Keratinocyte (primary cell): ENCODE measurements at regions not wholly inside any gene's neighbourhood (a gene's known extent, or its start where the extent isn't known, plus 50 kb on each side); places are given as distances from the start of the nearest gene placed in this dataset.

Experiments
- DNase-seq: peaks from one replicate; pipeline ENCODE4 v3.0.0-alpha.2; 2011; ENCODE audit warnings: low read depth, missing footprints, low spot score
- FAIRE-seq: peaks from 2 replicates; lab custom pipeline; 2011; peaks lifted over from hg19 to GRCh38; lab: Jason Lieb, UNC
- H2AFZ ChIP-seq: 2 replicates; pipeline ENCODE4 v1.6.0; 2012; ENCODE audit warnings: low read length, control low read depth, inconsistent platforms; ENCODE audit not compliant: control insufficient read depth
- H3K27ac ChIP-seq: 2 replicates; pipeline ENCODE4 v1.5.1; 2011; ENCODE audit warnings: low read length; ENCODE audit not compliant: control insufficient read depth, insufficient read depth
- H3K27me3 ChIP-seq: 3 replicates; pipeline ENCODE4 v1.6.0; 2011; ENCODE audit warnings: low read length; ENCODE audit not compliant: control insufficient read depth, insufficient read depth; ENCODE audit errors: extremely low read depth
- H3K36me3 ChIP-seq, 2 experiments: 2 replicates in 1 of 2; 3 replicates in 1 of 2; pipeline ENCODE4 v1.5.1; 2011; ENCODE audit warnings: low read length in 2 of 2, mild to moderate bottlenecking in 1 of 2; ENCODE audit not compliant: control insufficient read depth in 2 of 2, insufficient read depth in 2 of 2; ENCODE audit errors: extremely low read depth in 1 of 2
- H3K4me1 ChIP-seq: 3 replicates; pipeline ENCODE4 v1.5.1; 2011; ENCODE audit warnings: low read length; ENCODE audit not compliant: control insufficient read depth, insufficient read depth; ENCODE audit errors: extremely low read depth
- H3K4me2 ChIP-seq: 3 replicates; pipeline ENCODE4 v1.6.0; 2011; ENCODE audit warnings: low read depth, low read length; ENCODE audit not compliant: control insufficient read depth, insufficient read depth; ENCODE audit errors: extremely low read depth
- H3K4me3 ChIP-seq, 3 experiments: fragments of 200-600 bp in 1 of 3; sonication (generic) in 1 of 3; 2 replicates in 2 of 3; 3 replicates in 1 of 3; pipeline ENCODE4 v1.5.1; 2011 to 2016; ENCODE audit warnings: low read length in 3 of 3, mild to moderate bottlenecking in 3 of 3, control low read depth in 2 of 3, inconsistent platforms in 1 of 3, low read depth in 1 of 3, mixed read lengths in 1 of 3, mixed run types in 1 of 3, moderate library complexity in 1 of 3; ENCODE audit not compliant: control insufficient read depth in 2 of 3, insufficient read depth in 2 of 3; ENCODE audit errors: extremely low read depth in 1 of 3
- H3K79me2 ChIP-seq: 2 replicates; pipeline ENCODE4 v1.6.0; 2012; ENCODE audit warnings: low read length; ENCODE audit not compliant: control insufficient read depth, insufficient read depth
- H3K9ac ChIP-seq: 3 replicates; pipeline ENCODE4 v1.6.0; 2011; ENCODE audit warnings: low read length; ENCODE audit not compliant: control insufficient read depth, insufficient read depth; ENCODE audit errors: extremely low read depth
- H3K9me1 ChIP-seq: 3 replicates; pipeline ENCODE4 v1.6.0; 2011; ENCODE audit warnings: low read length; ENCODE audit not compliant: control insufficient read depth, insufficient read depth; ENCODE audit errors: extremely low read depth
- H3K9me3 ChIP-seq: 2 replicates; pipeline ENCODE4 v1.5.1; 2012; ENCODE audit warnings: low read depth, low read length; ENCODE audit not compliant: control insufficient read depth
- H4K20me1 ChIP-seq: 3 replicates; pipeline ENCODE4 v1.6.0; 2011; ENCODE audit warnings: low read length; ENCODE audit not compliant: control insufficient read depth, insufficient read depth; ENCODE audit errors: extremely low read depth
- EZH2 ChIP-seq: IDR thresholded peaks from one replicate; pipeline ENCODE4 v1.6.1; 2012; ENCODE audit warnings: inconsistent platforms, mild to moderate bottlenecking, low read length, moderate library complexity
- dilution Hi-C: fragments of 300-500 bp; cut with MboI; formaldehyde crosslinking; loops from one replicate; pipeline ENCODE4 v1.7.0; 2020; ENCODE audit warnings: low sequenced_read_pairs; ENCODE audit not compliant: extremely low pct_ligation_motif_present
- TF ChIP-seq, protein P1 (sequence below), 3 experiments: IDR thresholded peaks in 1 of 3; conservative IDR thresholded peaks in 1 of 3; optimal IDR thresholded peaks in 1 of 3; 2 replicates in 2 of 3; 3 replicates in 1 of 3; pipeline versions ENCODE3 to v1.5.1; 2011; ENCODE audit warnings: low read length in 3 of 3, mild to moderate bottlenecking in 3 of 3, moderate library complexity in 2 of 3, control low read depth in 1 of 3, inconsistent platforms in 1 of 3; ENCODE audit not compliant: insufficient read depth in 2 of 3; ENCODE audit errors: extremely low read depth in 1 of 3

- Histone ChIP-seq H3K27ac (no peak overlapping the region), H3K4me1 (no peaks in the 10 kb centered on the region), H3K9me1 (no peaks in the 10 kb centered on the region), H3K27me3 (no peaks in the 10 kb centered on the region), H3K9me3 (no peaks in the 10 kb centered on the region), H2AFZ (no peak overlapping the region), H3K79me2 (no peaks in the 10 kb centered on the region), H3K9ac (no peak overlapping the region), H3K36me3 (no peaks in the 10 kb centered on the region), H4K20me1 (no peaks in the 10 kb centered on the region), H3K4me3 (no peak overlapping the region), H3K4me2 (no peak overlapping the region)
- dilution Hi-C loops: no loop called here
- DNase-seq (no peak), FAIRE-seq (no peak)
- TF ChIP-seq EZH2: no peak
- TF ChIP-seq, protein P1, sequence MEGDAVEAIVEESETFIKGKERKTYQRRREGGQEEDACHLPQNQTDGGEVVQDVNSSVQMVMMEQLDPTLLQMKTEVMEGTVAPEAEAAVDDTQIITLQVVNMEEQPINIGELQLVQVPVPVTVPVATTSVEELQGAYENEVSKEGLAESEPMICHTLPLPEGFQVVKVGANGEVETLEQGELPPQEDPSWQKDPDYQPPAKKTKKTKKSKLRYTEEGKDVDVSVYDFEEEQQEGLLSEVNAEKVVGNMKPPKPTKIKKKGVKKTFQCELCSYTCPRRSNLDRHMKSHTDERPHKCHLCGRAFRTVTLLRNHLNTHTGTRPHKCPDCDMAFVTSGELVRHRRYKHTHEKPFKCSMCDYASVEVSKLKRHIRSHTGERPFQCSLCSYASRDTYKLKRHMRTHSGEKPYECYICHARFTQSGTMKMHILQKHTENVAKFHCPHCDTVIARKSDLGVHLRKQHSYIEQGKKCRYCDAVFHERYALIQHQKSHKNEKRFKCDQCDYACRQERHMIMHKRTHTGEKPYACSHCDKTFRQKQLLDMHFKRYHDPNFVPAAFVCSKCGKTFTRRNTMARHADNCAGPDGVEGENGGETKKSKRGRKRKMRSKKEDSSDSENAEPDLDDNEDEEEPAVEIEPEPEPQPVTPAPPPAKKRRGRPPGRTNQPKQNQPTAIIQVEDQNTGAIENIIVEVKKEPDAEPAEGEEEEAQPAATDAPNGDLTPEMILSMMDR (optimal IDR thresholded peaks at IDR 0.05 in 1 of 3, IDR thresholded peaks at IDR 0.05 in 1 of 3, conservative IDR thresholded peaks at IDR 0.05 in 1 of 3; ENCODE audit: extremely low read depth in 1 of 3, insufficient read depth in 2 of 3, low read length in 3 of 3): no peak
Measured at GRCh38 chr5:89359046-89359445, 476.1 kb upstream of the MEF2C start.

DNA sequence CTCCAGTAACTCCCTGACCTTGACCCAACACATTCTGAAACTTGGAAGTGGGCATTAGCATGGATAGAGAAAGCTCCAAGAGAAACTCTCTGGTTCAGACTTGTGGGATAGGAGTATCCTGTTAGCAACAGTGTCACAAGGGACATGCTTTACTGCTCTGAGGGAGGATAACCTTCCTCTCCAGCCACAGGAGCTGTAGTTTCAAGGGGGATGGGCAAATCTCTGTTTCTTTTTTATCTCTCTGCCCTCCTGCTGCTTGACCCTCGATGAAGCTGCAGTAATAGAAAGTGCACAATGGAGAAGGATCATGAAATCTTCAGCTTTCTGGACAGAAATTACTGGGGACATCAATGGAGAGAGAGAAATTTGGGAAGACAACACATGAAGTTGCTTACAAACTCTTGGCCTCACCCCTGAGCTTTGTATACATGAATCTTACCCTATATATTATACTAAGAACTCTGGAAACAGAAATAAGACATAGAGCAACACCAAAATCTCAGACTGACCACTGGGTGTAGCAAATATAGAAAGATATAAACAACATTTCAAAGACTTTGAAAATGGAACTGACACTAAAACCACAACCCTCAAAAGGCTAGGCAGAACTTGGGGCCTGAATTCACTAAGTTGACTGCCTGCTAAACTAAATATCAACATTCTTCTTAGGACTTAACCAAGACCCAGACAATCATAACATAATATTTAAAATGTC lies 471.0 kb upstream of the MEF2C start:
- DNase-seq (no peak), FAIRE-seq (no peak)
- no peak overlapping the region for H3K27ac ChIP-seq
- TF ChIP-seq EZH2: no peak
- TF ChIP-seq, protein P1 (optimal IDR thresholded peaks at IDR 0.05 in 1 of 3, IDR thresholded peaks at IDR 0.05 in 1 of 3, conservative IDR thresholded peaks at IDR 0.05 in 1 of 3; ENCODE audit: extremely low read depth in 1 of 3, insufficient read depth in 2 of 3, low read length in 3 of 3): no peak
- no peak overlapping the region for H3K4me2 ChIP-seq
- H2AFZ ChIP-seq: no peak overlapping the region
- no peaks in the 10 kb centered on the region for H3K36me3 ChIP-seq
- no peak overlapping the region for H3K9ac ChIP-seq
- H3K4me3 ChIP-seq: no peak overlapping the region
- no peaks in the 10 kb centered on the region for H3K9me3 ChIP-seq
- H4K20me1 ChIP-seq: no peaks in the 10 kb centered on the region
- no peaks in the 10 kb centered on the region for H3K79me2 ChIP-seq
- no peaks in the 10 kb centered on the region for H3K4me1 ChIP-seq
- H3K9me1 ChIP-seq: no peaks in the 10 kb centered on the region
- dilution Hi-C loops: no loop called here
- H3K27me3 ChIP-seq: no peaks in the 10 kb centered on the region
